GM18499 (cell line): ENCODE measurements at regions not wholly inside any gene's neighbourhood (a gene's known extent, or its start where the extent isn't known, plus 50 kb on each side); places are given as distances from the start of the nearest gene placed in this dataset.
A peak's percentile ranks its signal among the peaks of the same experiment; 100 is the strongest.
"Not testable (repeated sequence)": the region's sequence is repeated elsewhere in the genome, so short reads cannot be mapped to it uniquely, and the experiment has no call there.

Experiments
- ATAC-seq: cut with Tn5 transposase; IDR thresholded peaks from one replicate; pipeline ENCODE4 v1.9.1; 2021; ENCODE audit warnings: moderate number of reproducible peaks; ENCODE audit not compliant: insufficient read depth, unreplicated experiment

DNA sequence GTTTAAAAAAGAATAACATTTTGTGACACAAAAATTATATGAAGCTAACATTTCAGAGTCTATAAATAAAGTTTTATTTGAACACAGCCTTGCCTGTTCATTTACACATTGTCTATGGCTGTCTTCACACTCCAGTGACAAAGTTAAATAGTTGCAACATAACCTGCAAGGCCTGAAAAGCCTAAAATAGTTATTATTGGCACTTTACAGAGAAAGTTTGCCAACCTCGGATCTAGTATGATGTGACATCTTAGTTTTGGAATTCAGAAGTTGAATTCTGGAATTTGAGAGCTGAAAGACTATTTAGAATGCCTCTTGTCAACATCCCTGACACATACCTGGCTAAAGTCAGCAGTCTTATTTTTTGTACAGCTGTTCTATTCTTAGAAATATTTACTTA lies 68.3 kb downstream of the DYRK2 start:
- no peak for ATAC-seq

DNA sequence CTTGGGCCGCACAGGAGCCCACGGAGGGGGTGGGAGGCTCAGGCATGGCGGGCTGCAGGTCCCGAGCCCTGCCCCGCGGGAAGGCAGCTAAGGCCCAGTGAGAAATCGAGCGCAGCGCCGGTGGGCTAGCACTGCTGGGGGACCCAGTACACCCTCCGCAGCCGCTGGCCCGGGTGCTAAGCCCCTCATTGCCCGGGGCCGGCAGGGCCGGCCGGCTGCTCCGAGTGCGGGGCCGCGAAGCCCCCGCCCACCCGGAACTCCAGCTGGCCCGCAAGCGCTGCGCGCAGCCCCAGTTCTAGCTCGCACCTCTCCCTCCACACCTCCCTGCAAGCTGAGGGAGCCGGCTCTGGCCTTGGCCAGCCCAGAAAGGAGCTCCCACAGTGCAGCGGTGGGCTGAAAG lies 70.8 kb downstream of the DYRK2 start:
- not testable (repeated sequence) for ATAC-seq

DNA sequence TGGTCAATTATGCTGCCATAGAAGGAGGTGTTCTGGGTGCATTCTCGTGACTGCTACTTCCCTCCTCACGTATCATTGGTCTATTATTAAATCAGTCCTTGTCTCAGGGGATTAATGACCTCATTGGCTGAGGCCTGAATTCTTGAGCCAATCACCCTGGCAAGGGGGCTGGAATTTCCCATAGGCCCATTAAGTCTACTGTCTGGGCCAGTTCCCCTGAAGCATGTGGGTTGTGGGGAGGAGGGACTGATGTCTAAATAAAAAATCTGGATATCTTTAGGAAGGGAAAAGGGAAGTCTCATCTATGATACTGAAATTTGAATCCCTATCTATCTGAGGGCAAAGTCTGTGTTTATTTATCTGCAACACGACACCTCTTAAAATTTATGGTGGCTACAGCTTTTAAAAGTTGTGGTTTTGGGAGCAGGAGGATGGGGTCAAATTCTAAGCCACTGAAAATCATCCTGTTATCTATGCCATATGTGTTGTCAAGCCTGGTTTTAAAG lies 71.9 kb downstream of the DYRK2 start:
- no peak for ATAC-seq

DNA sequence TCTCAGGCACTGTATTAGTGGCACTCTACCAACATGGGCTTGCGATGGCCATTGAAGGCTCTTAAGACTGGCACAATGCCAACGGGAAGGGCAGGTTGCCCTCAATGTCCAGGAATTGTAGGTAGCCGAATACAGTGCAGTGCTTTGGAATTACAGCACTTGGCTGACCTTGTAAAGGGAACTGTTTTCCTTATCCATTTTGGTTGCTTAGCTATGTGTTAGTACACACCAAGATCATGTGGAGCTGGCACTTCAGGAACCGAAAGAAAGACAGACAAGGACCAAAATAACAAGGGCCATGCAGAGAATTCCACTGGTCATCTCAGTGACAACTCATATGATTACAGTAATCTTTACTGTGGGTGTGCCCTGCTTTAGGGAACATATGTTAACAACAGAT lies 72.7 kb downstream of the DYRK2 start:
- no peak for ATAC-seq

DNA sequence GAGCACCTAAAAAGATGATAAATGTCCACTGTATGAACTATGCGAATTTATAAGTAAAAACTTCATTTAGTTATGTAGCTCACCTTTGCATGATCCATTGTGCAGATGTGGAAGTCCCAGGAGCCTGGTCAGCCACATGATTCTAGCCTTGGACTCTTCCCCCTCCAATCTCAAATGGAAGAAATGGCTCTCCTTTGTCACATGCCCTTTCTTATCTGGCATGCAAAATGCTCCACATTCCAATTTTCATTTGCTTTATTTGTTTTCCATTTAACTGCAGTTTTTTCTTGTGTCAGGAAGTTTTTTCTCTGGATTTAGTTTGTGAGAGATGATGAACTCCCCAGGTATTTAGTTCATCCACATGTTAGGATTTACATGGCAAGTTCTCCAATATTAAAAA lies 73.8 kb downstream of the DYRK2 start:
- no peak for ATAC-seq

DNA sequence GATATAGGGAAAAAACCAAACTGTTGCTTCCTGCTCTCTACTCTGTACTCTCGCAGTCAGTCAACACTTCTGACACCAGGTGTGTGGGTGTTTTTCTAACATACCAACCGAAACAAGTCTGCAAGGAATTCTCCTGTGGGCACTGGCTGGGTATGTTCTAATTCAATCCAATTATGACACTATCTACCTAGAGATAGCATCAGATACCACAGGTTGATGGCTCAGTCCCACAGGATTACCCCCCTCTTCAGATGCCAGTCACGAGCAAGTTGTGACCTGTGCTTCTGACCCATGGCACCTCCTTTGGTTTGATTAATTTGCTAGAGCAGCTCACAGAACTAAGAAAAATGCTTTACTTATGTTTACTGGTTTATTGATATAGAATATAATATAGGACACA lies 78.3 kb downstream of the DYRK2 start:
- ATAC-seq = no peak

DNA sequence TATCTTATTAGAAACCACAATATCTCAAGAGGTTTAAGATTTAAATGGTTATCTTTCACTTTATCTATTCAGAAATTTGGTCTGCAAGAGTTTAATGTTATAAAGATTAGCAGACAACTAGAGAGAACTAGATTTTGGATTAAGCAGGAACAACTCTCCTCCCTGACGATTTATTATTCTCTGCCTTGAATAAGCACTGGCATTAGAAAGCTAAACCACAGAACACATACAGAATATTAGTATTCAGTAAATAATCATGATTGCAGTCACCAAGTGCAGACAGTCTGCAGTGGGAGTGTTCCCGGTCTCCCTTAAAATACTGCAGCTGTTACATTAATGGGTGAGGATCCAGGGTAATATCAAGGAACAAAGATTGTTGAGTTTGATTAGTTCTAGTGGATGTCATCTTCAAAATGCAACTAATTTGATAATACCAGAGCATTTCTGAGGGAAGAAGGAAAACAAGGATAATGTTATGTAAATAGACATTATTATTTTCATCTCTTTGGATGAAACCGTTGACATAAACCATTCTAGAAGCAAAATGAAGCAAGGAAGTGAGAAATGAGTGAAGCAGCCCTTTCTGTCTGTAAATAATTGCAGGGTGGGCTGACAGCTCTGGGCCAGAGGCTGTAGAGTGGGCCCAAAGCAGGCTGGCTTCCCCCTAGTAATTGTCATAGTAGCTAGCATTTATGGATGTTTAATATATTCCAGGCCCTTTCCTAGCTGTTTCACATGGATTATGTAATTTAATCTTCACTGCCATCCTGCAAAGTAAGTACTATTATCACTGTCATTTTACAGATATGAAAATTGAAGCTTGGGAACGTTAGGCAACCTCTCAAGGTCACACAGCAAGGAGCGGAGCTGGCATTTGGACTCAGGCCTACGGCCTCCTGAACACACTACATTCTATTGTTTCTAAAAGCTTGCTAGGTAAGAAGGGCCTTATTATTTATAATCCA lies 79.4 kb downstream of the DYRK2 start:
- no peak for ATAC-seq

DNA sequence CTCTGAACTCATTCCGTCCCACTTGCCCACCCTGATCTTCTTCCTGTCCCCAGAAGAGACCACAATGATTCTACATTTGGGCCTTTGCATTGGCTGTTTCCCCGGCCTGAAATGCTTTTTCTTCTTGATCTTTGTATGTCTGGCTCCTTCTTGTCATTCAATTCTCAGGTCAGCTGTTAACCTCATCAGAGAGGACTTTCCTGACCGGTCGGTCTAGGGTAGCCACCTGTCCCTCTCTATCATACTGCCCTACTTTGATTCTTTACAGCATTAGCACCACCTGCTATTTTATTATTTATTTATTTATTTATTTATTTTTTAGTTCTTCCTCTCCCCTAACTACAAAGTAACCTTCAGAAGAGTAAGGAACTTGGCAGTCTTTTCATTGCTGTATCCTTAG lies 84.3 kb downstream of the DYRK2 start:
- ATAC-seq = no peak

DNA sequence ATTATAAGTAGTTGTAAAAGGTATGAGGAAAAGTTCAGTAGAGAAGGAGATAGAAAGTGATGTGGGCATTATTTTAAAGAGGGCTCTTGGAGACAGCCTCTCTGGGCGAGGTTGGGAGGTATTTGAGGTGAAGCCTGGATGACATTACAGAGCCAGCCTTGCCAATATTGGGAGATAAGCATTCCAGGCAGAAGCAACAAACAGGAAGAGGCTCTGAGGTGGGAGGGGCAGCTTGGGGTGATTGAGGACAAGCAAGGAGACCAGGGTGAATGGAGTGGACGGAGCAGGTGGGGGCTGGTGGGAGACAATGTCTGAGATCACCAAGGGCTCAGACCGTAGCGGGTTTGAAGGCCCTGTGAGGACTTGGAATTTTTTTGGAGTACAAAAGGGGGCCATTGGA lies 87.3 kb downstream of the DYRK2 start:
- ATAC-seq = no peak

DNA sequence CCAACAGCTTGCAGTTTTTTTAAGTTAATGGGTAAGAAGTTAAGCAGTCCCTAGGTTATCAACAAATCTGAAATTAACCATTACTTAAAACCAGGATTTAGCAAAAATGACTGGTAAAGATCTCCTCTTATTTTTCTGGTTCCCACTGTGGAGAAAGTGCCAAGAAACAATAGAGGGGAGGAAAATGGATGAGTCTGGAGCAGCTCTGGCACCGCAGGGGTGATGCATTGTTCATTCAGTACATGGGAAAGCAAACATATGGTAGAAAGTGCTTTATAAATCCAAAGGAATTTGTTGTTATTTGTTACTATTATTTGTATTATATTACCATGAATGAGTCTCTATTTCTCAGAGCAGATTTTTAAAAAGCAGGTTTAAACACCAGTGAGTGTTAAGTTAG lies 92.2 kb downstream of the DYRK2 start:
- no peak for ATAC-seq

DNA sequence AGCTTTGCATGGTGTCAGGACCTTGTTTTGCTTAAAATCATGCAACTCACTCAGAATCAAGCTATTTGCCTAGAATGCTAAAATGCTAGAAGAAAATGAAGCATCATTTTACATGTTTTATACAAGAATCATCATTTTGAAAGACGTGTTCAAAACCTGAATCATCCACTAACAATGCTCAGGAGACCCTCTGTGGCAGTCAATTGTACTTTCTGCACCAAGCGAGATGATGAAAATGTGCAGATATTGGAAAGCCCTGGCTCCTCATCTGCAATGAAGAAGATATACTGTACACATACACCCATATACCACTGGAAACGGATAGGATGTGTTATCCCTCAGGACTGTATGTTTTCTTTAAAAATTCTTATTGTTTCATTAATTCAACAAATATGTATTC lies 92.7 kb downstream of the DYRK2 start:
- ATAC-seq = no peak

DNA sequence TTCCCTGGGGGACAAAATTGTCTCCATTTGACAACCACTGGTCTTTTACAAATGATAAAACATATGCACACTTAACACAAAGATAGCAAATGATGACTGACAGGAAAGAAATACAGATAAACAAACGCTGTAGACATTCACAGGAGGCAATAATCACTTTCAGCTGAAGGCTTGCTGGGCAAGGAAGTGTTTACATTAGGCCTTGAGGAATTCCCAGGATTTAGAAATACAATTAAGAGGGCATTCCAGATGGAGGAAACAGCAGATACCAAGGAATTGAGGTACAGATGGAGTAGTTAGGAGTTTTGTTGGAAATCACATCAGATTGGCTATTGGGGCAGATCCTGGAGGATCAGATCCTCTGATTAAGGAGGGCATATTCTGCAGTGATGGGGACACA lies 93.9 kb downstream of the DYRK2 start:
- ATAC-seq = no peak

DNA sequence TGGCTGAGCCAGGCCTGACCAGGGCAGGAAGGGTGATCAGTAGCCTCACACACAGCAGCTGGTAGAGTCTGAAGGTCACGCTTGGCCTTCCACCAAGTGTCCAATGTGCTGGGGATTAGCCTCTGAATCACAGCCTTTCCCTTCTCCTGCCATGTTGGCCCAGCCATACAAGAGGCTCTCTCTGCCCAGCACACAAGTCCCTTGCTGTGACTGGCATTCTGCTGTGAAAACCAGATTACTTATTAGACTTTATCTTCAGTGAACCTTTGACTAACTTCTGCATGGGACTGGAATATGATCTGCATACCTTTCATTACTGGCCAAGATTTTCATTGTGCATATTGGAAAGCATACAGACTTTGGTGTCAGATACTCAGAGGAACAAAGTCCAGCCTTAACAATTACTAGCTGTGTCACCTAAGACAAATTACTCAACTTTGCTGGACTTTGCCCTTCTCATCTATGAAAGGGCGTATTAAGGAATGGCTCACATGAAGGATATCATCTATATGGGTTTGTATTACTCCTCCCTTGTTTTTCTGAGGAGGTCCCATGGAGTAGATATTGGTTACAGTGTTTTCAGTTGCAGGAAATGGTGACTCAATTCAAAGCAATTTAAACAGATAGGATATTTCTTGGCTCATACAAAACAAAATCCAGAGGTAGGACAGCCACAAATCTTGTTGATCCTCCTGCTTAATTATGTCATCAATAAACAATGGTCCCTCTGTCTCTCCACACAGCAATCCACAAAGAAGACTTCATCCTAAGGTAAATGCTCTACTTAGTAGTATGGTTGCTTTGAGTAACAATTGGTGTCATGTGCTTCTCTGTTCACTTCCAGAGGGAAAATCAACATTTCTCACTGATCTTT lies 99.6 kb downstream of the DYRK2 start:
- ATAC-seq = no peak

DNA sequence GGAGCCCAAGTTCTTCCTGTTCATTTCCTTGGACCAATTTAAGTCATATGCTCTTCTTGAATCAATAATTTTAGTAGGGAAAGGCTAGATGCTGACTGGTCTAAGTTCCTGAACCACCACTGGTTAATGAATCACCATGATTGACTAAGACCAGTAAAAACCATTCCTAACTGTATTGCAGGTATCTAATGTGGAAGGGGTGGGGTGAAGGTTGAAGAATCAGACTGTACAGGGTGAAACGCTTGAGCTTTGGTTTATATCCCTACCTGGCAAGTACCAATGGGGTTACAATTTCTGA lies 100.1 kb downstream of the DYRK2 start:
- ATAC-seq = no peak

DNA sequence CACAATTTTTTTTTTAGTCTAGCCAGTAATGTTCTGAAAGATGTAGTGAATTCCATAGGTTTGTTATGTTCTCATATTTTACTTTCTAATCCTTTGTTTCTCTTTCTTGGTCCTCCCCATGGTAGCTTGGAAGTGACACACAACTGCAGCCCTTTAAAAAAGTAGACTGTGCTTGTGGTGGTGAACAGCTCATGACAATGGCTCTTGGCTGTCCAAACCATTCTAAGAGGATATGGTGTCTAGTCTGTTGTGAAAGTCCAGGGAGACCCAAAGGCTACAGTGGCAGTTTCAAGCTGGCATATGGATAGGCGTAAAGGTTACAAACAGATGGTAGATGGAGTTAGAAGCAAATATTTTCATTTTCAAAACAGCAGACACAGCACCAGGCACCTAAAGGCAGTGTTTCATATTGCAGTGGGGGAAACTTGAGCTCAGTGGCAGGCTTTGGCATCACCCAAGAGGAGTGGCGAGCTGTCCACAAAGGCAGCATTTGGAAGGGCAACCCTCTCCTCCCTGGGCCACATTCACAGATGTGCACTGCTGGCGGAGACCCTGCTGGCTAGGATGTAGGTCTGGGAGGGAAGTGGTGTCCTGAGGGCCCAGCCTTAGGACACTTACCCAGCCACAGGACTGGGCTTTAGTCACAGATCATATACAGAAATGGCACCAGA lies 102.1 kb downstream of the DYRK2 start:
- ATAC-seq = no peak

DNA sequence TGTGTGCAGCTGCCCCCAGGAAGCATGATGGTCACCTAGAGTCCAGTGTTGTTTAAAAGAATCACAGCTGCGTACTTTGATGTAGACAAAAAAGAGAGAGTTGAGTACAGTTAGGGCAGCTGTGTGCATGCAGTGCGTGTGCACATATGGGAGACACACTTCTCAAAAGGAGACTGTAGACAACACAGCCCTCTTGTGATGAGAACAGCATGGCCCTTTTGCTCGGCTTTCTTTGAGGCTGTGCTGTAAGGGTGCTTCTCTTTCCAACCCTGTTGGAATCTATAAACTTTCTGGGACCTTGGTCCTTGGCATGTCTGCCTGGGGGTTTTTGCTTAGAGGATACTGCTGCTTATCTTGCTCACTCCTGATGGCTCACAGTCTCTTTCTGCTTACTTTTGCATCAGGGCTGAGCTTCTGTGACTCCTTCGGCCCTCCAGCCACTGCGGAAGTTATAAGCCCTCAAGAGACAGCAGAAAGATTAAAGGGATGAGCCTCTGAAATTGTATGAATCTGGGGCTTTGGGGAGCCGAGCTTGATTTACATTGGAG lies 102.9 kb downstream of the DYRK2 start:
- no peak for ATAC-seq

DNA sequence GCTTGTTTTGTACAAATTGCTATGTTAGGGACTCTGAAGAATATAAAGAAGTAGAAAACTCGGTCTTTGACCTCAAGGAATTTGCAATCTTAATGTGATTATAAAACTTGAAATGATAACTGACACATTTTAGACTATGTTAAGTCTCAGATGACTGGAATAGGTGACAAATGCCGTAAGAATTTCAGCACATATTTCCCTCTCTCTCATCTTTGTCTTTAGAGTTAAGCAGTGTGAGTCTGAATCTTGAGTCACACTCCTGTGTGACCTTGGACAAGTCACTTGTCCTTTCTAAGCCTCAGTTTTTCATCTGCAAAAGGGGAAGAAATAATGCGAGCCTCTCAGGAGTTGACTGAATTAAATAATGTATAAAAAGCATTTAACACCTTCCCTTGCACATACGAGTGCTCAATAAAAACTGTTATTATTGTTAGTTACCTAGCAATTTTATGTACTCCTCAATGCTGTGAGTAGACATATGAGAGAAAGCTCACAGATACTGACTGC lies 103.7 kb downstream of the DYRK2 start:
- ATAC-seq = no peak

DNA sequence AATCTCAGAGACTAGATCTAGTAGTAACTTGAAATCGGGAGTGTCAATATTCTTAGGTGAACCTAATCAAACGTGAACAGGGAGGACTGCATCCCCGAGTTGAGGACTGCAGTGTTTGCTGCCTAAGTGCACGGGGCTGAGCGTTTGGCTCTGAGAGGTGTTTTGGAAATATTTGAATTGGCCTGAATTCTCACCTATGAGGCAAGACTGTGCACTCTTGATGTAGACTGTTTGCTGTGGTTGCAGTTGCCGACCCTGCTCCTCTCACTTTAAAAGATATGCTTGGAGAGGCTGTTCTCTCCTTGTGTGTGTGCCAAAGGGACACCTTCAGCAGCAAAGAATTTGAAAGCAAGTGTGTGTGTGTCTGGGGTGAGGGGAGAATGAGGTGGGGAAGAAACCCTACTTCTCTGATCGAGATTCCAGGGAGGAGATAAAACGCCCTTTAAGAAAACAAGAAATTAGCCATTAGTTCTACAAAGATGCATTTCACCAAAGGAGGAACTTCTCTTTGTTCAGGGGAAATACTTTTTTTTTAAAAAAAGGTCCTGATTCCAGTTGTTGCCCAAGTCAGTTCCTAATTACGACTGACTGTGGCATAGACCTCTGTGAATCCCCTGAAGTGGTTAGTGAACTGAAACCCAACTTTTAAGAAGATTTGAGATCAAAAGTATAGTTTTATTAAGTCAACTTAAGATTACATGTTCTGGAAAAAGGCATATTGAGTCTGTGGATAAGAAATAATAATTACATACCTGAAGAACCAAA lies 106.6 kb downstream of the DYRK2 start:
- ATAC-seq = no peak

DNA sequence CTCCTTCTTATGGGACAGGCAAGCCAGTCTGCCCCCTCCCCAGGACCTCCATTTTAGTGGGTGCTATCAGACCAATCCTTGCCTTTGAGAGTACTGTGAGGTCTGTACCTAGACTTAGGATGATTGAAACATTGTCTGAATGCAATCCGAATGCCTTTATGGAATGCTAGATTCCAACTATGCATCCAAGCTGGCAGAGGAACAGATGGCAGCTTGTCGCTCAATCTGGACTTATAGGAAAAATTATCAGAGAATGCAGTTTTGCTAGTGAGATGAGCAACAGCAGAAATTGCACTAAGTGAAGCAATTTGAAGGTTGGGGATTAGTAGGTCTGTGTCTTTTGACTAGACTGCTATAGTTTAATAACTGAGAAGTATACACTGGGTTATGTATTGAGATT lies 109.1 kb downstream of the DYRK2 start:
- no peak for ATAC-seq

DNA sequence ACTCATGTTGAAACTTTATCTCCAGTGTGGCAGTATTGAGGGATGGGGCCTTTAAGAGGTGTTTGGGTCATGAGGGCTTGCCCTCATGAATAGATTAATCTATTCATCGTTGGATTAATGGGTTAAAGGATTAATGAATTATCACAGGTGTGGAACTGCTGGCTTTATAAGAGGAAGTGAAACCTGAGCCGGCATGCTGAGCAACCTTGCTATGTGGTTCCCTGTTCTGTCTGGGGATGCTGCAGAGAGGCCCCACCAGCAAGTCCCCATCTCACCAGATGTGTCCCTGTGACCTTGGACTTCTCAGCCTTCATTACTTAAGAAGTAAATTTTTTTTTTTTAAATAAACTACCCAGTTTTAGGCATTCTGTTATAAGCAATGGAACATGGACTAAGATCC lies 109.6 kb downstream of the DYRK2 start:
- peak; percentile 99 for ATAC-seq
